PC-9 (cell line): ENCODE measurements at regions not wholly inside any gene's neighbourhood (a gene's known extent, or its start where the extent isn't known, plus 50 kb on each side); places are given as distances from the start of the nearest gene placed in this dataset.

ENCODE experiments used
- BruUV-seq: library from RNA; stranded (reverse); fragments of 400-500 nt; replicated peaks from 2 replicates; lab custom pipeline; 2021; lab: Mats Ljungman, UMichigan
- CTCF ChIA-PET: fragments of 300-600 bp; sonication (Branson Sonifier 250); formaldehyde crosslinking; loops from one replicate; lab custom pipeline; 2022; ENCODE audit warnings: antibody characterized with exemption; lab: Charles Lee
- POLR2A ChIA-PET: fragments of 300-600 bp; sonication (Branson Sonifier 250); formaldehyde crosslinking; loops from one replicate; lab custom pipeline; 2022; ENCODE audit warnings: antibody characterized with exemption; ENCODE audit not compliant: unreplicated experiment; lab: Charles Lee
- DNase-seq, 2 experiments: peaks; one replicate each; pipeline versions ENCODE4 v3.0.0 to v3.0.0-alpha.2; 2015 to 2022; ENCODE audit warnings: mixed read lengths in 1 of 2
- H2AFZ ChIP-seq: fragments of 200-600 bp; sonication (generic); 2 replicates; pipeline ENCODE4 v1.8.1; 2017; ENCODE audit warnings: antibody characterized with exemption
- H3F3A ChIP-seq: fragments of 200-600 bp; sonication (generic); 2 replicates; pipeline ENCODE4 v1.8.1; 2017; ENCODE audit warnings: antibody characterized with exemption, mild to moderate bottlenecking, low read depth; ENCODE audit not compliant: insufficient read depth
- H3K27ac ChIP-seq: fragments of 200-600 bp; sonication (generic); 2 replicates; pipeline ENCODE4 v1.6.1; 2016; ENCODE audit warnings: mixed run types
- H3K27me3 ChIP-seq: fragments of 200-600 bp; sonication (generic); 2 replicates; pipeline ENCODE4 v1.6.1; 2016; ENCODE audit warnings: low read depth, mixed run types; ENCODE audit not compliant: insufficient read depth
- H3K36me3 ChIP-seq: fragments of 200-600 bp; sonication (generic); 2 replicates; pipeline ENCODE4 v1.6.1; 2016; ENCODE audit warnings: low read depth, mixed run types
- H3K4me1 ChIP-seq: fragments of 200-600 bp; sonication (generic); replicated peaks from 2 replicates; pipeline ENCODE4 v1.6.1; 2016; ENCODE audit warnings: mixed run types; ENCODE audit not compliant: insufficient read depth
- H3K4me2 ChIP-seq: fragments of 200-600 bp; sonication (generic); 2 replicates; pipeline ENCODE4 v1.6.1; 2017; ENCODE audit warnings: mixed run types
- H3K4me3 ChIP-seq: fragments of 200-600 bp; sonication (generic); 2 replicates; pipeline ENCODE4 v1.6.1; 2016; ENCODE audit warnings: mixed run types
- H3K79me2 ChIP-seq: fragments of 200-600 bp; sonication (generic); 2 replicates; pipeline ENCODE4 v1.6.1; 2017; ENCODE audit warnings: low read depth, mixed run types
- H3K9me2 ChIP-seq: fragments of 200-600 bp; sonication (generic); 2 replicates; pipeline ENCODE4 v1.8.1; 2017; ENCODE audit warnings: mild to moderate bottlenecking; ENCODE audit not compliant: insufficient read depth
- H3K9me3 ChIP-seq: fragments of 200-600 bp; sonication (generic); 2 replicates; pipeline ENCODE4 v1.8.1; 2016; ENCODE audit warnings: low read depth; ENCODE audit not compliant: insufficient read depth
- H4K20me1 ChIP-seq: fragments of 200-600 bp; sonication (generic); 2 replicates; pipeline ENCODE4 v1.8.1; 2017; ENCODE audit not compliant: insufficient read depth
- EZH2 ChIP-seq: fragments of 200-600 bp; sonication (generic); IDR thresholded peaks from 2 replicates; pipeline ENCODE4 v1.8.0; 2017; ENCODE audit warnings: antibody characterized with exemption, low read depth
- intact Hi-C: fragments of 100-400 bp; cut with micrococcal nuclease; formaldehyde crosslinking; loops from one replicate; pipeline ENCODE4 v1.10.0; 2022; ENCODE audit not compliant: unreplicated experiment
- TF ChIP-seq, protein P1 (sequence below): fragments of 200-600 bp; sonication (generic); conservative IDR thresholded peaks from 2 replicates; pipeline ENCODE4 v1.6.1; 2017; ENCODE audit warnings: mixed run types, antibody characterized with exemption, mild to moderate bottlenecking, moderate library complexity

GRCh38 chr15:39413558-39413957 is 167.3 kb upstream of the THBS1 start:
- Histone ChIP-seq H3K27ac (no peak overlapping the region), H3K4me2 (no peak overlapping the region), H2AFZ (no peak overlapping the region), H3F3A (no peaks in the 10 kb centered on the region), H3K4me3 (no peak overlapping the region), H4K20me1 (no peaks in the 10 kb centered on the region), H3K36me3 (no peaks in the 10 kb centered on the region), H3K9me2 (no peaks in the 10 kb centered on the region), H3K9me3 (no peaks in the 10 kb centered on the region), H3K4me1 (no peaks in the 10 kb centered on the region), H3K27me3 (no peaks in the 10 kb centered on the region), H3K79me2 (no peaks in the 10 kb centered on the region)
- DNase-seq = no peak
- no TSS peak for BruUV-seq
- ChIA-PET CTCF (no interaction called here), POLR2A (no interaction called here)
- no peak for TF ChIP-seq EZH2
- TF ChIP-seq, protein P1, sequence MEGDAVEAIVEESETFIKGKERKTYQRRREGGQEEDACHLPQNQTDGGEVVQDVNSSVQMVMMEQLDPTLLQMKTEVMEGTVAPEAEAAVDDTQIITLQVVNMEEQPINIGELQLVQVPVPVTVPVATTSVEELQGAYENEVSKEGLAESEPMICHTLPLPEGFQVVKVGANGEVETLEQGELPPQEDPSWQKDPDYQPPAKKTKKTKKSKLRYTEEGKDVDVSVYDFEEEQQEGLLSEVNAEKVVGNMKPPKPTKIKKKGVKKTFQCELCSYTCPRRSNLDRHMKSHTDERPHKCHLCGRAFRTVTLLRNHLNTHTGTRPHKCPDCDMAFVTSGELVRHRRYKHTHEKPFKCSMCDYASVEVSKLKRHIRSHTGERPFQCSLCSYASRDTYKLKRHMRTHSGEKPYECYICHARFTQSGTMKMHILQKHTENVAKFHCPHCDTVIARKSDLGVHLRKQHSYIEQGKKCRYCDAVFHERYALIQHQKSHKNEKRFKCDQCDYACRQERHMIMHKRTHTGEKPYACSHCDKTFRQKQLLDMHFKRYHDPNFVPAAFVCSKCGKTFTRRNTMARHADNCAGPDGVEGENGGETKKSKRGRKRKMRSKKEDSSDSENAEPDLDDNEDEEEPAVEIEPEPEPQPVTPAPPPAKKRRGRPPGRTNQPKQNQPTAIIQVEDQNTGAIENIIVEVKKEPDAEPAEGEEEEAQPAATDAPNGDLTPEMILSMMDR = no peak
- intact Hi-C loops = no loop called here

DNA sequence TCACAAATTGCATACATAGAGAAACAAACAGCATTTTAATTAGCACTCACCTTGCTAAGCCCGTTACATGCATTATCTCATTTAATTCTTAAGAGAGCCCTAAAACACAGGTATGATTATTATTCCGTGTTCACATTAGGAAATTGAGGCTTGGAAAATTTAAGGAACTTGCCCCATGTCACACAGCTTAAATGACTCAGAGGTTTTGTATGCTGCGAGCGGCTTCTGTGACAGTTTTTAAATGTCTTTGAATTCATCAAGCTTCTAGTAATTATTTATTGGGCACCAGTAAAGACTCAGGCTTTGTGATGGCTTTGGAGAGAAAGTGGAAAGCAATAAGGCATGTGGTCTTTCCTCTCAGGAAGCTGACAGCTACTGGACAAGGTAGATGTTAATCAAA is 166.7 kb upstream of the THBS1 start:
- Histone ChIP-seq H2AFZ (no peak overlapping the region), H4K20me1 (no peaks in the 10 kb centered on the region), H3K36me3 (no peaks in the 10 kb centered on the region), H3K4me3 (no peak overlapping the region), H3F3A (no peaks in the 10 kb centered on the region), H3K9me2 (no peaks in the 10 kb centered on the region), H3K27ac (no peak overlapping the region), H3K27me3 (no peaks in the 10 kb centered on the region), H3K4me2 (no peak overlapping the region), H3K9me3 (no peaks in the 10 kb centered on the region), H3K4me1 (no peaks in the 10 kb centered on the region), H3K79me2 (no peaks in the 10 kb centered on the region)
- intact Hi-C loops = no loop called here
- CTCF ChIA-PET = no interaction called here
- TF ChIP-seq EZH2 = no peak
- TF ChIP-seq, protein P1 = no peak
- POLR2A ChIA-PET = no interaction called here
- no peak for DNase-seq
- no TSS peak for BruUV-seq

- Histone ChIP-seq H3K27ac (no peak overlapping the region), H3K4me1 (no peaks in the 10 kb centered on the region), H3K9me3 (no peaks in the 10 kb centered on the region), H3K27me3 (no peaks in the 10 kb centered on the region), H4K20me1 (no peaks in the 10 kb centered on the region), H3K4me3 (no peak overlapping the region), H3K79me2 (no peaks in the 10 kb centered on the region), H3K36me3 (no peaks in the 10 kb centered on the region), H3K9me2 (no peaks in the 10 kb centered on the region), H2AFZ (no peak overlapping the region), H3F3A (no peaks in the 10 kb centered on the region), H3K4me2 (no peak overlapping the region)
- no peak for DNase-seq
- CTCF ChIA-PET = no interaction called here
- TF ChIP-seq EZH2 = no peak
- no TSS peak for BruUV-seq
- POLR2A ChIA-PET = no interaction called here
- intact Hi-C loops = no loop called here
Measured at GRCh38 chr15:39415634-39416033, 165.2 kb upstream of the THBS1 start.

- H3K4me3 ChIP-seq = no peak overlapping the region
- no peak overlapping the region for H2AFZ ChIP-seq
- DNase-seq = no peak
- no peak overlapping the region for H3K27ac ChIP-seq
- H3K36me3 ChIP-seq = no peaks in the 10 kb centered on the region
- no peak overlapping the region for H3K4me2 ChIP-seq
- H3F3A ChIP-seq = no peaks in the 10 kb centered on the region
- TF ChIP-seq, protein P1 = no peak
- TF ChIP-seq EZH2 = no peak
- no peaks in the 10 kb centered on the region for H3K9me2 ChIP-seq
- H3K79me2 ChIP-seq = no peaks in the 10 kb centered on the region
- ChIA-PET CTCF (no interaction called here), POLR2A (no interaction called here)
- H3K4me1 ChIP-seq = no peaks in the 10 kb centered on the region
- no TSS peak for BruUV-seq
- intact Hi-C loops = no loop called here
- no peaks in the 10 kb centered on the region for H3K27me3 ChIP-seq
- no peaks in the 10 kb centered on the region for H4K20me1 ChIP-seq
- H3K9me3 ChIP-seq = no peaks in the 10 kb centered on the region
Measured at GRCh38 chr15:39416258-39416657, 164.6 kb upstream of the THBS1 start.
